ENCODE measurements at regions not wholly inside any gene's neighbourhood (a gene's known extent, or its start where the extent isn't known, plus 50 kb on each side); places are given as distances from the start of the nearest gene placed in this dataset.

DNA sequence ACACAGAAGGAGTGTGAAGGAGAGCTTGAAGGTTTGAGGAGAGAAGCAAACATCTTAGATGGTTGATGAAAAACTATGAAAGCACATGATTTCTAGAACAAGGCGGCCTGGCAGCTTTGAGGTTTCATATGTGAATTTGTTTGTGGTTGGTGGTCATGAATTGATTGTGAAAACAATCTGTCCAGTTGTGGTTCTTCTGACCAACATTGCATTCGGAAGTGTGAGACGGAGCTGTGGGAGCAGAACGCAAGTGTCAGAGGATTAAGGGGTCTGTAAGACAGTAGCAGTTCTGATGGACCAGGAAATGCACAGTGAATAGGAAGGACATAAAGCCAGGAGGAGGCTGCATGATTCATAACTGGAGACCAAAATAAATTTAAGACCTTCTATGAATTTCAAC lies 594.6 kb downstream of the NXPH1 start:
- TF ChIP-seq, protein P1, sequence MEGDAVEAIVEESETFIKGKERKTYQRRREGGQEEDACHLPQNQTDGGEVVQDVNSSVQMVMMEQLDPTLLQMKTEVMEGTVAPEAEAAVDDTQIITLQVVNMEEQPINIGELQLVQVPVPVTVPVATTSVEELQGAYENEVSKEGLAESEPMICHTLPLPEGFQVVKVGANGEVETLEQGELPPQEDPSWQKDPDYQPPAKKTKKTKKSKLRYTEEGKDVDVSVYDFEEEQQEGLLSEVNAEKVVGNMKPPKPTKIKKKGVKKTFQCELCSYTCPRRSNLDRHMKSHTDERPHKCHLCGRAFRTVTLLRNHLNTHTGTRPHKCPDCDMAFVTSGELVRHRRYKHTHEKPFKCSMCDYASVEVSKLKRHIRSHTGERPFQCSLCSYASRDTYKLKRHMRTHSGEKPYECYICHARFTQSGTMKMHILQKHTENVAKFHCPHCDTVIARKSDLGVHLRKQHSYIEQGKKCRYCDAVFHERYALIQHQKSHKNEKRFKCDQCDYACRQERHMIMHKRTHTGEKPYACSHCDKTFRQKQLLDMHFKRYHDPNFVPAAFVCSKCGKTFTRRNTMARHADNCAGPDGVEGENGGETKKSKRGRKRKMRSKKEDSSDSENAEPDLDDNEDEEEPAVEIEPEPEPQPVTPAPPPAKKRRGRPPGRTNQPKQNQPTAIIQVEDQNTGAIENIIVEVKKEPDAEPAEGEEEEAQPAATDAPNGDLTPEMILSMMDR (IDR thresholded peaks at IDR 0.05): no peak
- TF ChIP-seq POLR2A (IDR thresholded peaks at IDR 0.05): no peak
- TF ChIP-seq POLR2AphosphoS5 (IDR thresholded peaks at IDR 0.05): no peak
- TF ChIP-seq EP300 (IDR thresholded peaks at IDR 0.05): no peak
